ENCODE measurements at regions not wholly inside any gene's neighbourhood (a gene's known extent, or its start where the extent isn't known, plus 50 kb on each side); places are given as distances from the start of the nearest gene placed in this dataset.

- ChIA-PET POLR2A (ENCODE audit: unreplicated experiment) (no interaction called here), CTCF (no interaction called here)
- BruUV-seq (replicated peaks): no TSS peak
Measured at GRCh38 chr6:76701610-76702009, 629.1 kb upstream of the IMPG1 start.

GRCh38 chr6:76697585-76697984 is 625.1 kb upstream of the IMPG1 start:
- no peaks in the 10 kb centered on the region for H3K9me3 ChIP-seq (ENCODE audit: insufficient read depth, low read depth)
- TF ChIP-seq EZH2 (IDR thresholded peaks at IDR 0.05; ENCODE audit: low read depth) (no peak), CTCF (conservative IDR thresholded peaks at IDR 0.05) (no peak)
- no peak overlapping the region for H3K4me3 ChIP-seq
- H3K27me3 ChIP-seq (ENCODE audit: insufficient read depth, low read depth): no peaks in the 10 kb centered on the region
- CTCF ChIA-PET: no interaction called here
- H3K4me1 ChIP-seq (replicated peaks; ENCODE audit: insufficient read depth): no peaks in the 10 kb centered on the region
- no peaks in the 10 kb centered on the region for H3F3A ChIP-seq (ENCODE audit: insufficient read depth, low read depth)
- no peak overlapping the region for H3K4me2 ChIP-seq
- no peaks in the 10 kb centered on the region for H3K36me3 ChIP-seq (ENCODE audit: low read depth)
- POLR2A ChIA-PET (ENCODE audit: unreplicated experiment): no interaction called here
- intact Hi-C loops (cut with micrococcal nuclease; ENCODE audit: unreplicated experiment): loop anchor here (10.0 kb wide), 1 partner anchor 763 kb away; no protein-coding TSS in a partner anchor
- no peaks in the 10 kb centered on the region for H3K79me2 ChIP-seq (ENCODE audit: low read depth)
- no peaks in the 10 kb centered on the region for H3K9me2 ChIP-seq (ENCODE audit: insufficient read depth)
- no peak overlapping the region for H3K27ac ChIP-seq
- H2AFZ ChIP-seq: no peak overlapping the region
- DNase-seq: peak in 1 of 2 experiments; percentile 2
- H4K20me1 ChIP-seq (ENCODE audit: insufficient read depth): no peaks in the 10 kb centered on the region
- no TSS peak for BruUV-seq (replicated peaks)

More at GRCh38 chr6:76701610-76702009, 629.1 kb upstream of the IMPG1 start:
- no peak overlapping the region for H3K27ac ChIP-seq
- H3K4me3 ChIP-seq: no peak overlapping the region
- H3K4me2 ChIP-seq: no peak overlapping the region
- intact Hi-C loops (cut with micrococcal nuclease; ENCODE audit: unreplicated experiment): no loop called here
- H3K27me3 ChIP-seq (ENCODE audit: insufficient read depth, low read depth): no peaks in the 10 kb centered on the region
- H3K9me2 ChIP-seq (ENCODE audit: insufficient read depth): no peaks in the 10 kb centered on the region
- no peak for TF ChIP-seq EZH2 (IDR thresholded peaks at IDR 0.05; ENCODE audit: low read depth)
- TF ChIP-seq CTCF (conservative IDR thresholded peaks at IDR 0.05): no peak
- no peaks in the 10 kb centered on the region for H3K9me3 ChIP-seq (ENCODE audit: insufficient read depth, low read depth)
- no peak for DNase-seq
- no peaks in the 10 kb centered on the region for H3K79me2 ChIP-seq (ENCODE audit: low read depth)
- no peaks in the 10 kb centered on the region for H3K4me1 ChIP-seq (replicated peaks; ENCODE audit: insufficient read depth)
- H4K20me1 ChIP-seq (ENCODE audit: insufficient read depth): no peaks in the 10 kb centered on the region
- no peaks in the 10 kb centered on the region for H3F3A ChIP-seq (ENCODE audit: insufficient read depth, low read depth)
- H2AFZ ChIP-seq: no peak overlapping the region
- no peaks in the 10 kb centered on the region for H3K36me3 ChIP-seq (ENCODE audit: low read depth)

DNA sequence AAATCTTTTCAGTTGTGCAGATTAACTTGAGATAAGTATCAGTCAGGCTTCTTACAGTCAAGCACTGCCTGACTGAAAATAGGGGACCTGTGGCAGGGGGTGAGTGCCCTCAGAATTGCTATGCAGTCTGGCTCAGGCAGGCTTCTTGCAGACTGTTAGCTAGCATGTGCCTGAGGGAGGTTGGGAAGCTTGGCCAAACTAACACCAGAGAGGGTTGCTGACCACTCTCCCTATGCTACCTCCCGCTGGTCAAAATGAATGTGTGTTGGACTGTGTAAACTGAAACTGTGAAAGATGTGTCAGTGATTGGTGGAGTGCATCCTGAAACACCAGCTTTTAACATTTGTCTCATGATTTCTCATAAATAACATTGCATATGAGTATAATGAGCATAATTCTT is 622.3 kb upstream of the IMPG1 start:
- Histone ChIP-seq H4K20me1 (ENCODE audit: insufficient read depth) (no peaks in the 10 kb centered on the region), H3K27me3 (ENCODE audit: insufficient read depth, low read depth) (no peaks in the 10 kb centered on the region), H3K27ac (no peak overlapping the region), H2AFZ (no peak overlapping the region), H3F3A (ENCODE audit: insufficient read depth, low read depth) (no peaks in the 10 kb centered on the region), H3K79me2 (ENCODE audit: low read depth) (no peaks in the 10 kb centered on the region), H3K4me3 (no peak overlapping the region), H3K9me2 (ENCODE audit: insufficient read depth) (no peaks in the 10 kb centered on the region), H3K9me3 (ENCODE audit: insufficient read depth, low read depth) (no peaks in the 10 kb centered on the region), H3K4me2 (no peak overlapping the region), H3K36me3 (ENCODE audit: low read depth) (no peaks in the 10 kb centered on the region), H3K4me1 (replicated peaks; ENCODE audit: insufficient read depth) (no peaks in the 10 kb centered on the region)
- no TSS peak for BruUV-seq (replicated peaks)
- intact Hi-C loops (cut with micrococcal nuclease; ENCODE audit: unreplicated experiment): loop anchor here (10.0 kb wide), 1 partner anchor 760 kb away; no protein-coding TSS in a partner anchor
- CTCF ChIA-PET: no interaction called here
- POLR2A ChIA-PET (ENCODE audit: unreplicated experiment): no interaction called here
- no peak for DNase-seq
- no peak for TF ChIP-seq EZH2 (IDR thresholded peaks at IDR 0.05; ENCODE audit: low read depth)
- no peak for TF ChIP-seq CTCF (conservative IDR thresholded peaks at IDR 0.05)
